ENCODE measurements at regions not wholly inside any gene's neighbourhood (a gene's known extent, or its start where the extent isn't known, plus 50 kb on each side); places are given as distances from the start of the nearest gene placed in this dataset.
A peak's percentile ranks its signal among the peaks of the same experiment; 100 is the strongest.

DNA sequence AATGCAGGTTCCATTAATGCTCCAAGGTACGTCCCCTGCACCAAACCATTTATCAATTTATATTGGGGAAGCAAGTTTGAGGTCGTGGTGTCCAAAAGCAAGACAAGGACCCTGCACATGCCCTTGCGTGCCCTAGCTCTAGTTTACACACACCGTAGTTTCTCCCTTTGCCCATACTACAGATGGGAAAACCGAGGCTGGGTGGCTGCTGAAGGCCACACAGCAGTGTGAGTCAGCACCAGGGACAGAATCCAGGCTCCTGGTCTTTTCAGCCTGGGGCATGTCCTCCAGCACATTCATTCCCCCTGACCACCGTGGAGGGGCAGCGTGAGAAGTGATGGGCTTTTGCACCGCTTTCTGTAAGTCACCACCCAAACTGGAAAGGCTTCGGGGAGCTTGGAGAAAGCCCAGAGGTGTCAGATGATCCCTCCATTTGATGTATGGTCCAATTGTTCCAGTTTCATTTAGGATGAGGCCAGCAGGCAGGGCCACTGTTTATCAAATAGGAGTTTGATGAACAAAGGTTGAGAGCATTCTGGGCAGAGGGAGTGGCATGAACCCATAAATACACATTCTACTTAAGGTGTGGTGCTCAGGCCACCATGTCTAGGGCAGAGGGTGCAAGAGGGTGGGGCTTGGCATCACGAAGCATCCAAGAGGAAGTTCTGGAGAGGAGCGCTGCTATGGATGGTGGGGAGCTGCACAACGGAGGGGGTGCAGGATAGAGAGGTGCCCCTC lies 274.1 kb downstream of the HAUS1 start:
- DNase-seq (ENCODE audit: low read depth) = no peak

DNA sequence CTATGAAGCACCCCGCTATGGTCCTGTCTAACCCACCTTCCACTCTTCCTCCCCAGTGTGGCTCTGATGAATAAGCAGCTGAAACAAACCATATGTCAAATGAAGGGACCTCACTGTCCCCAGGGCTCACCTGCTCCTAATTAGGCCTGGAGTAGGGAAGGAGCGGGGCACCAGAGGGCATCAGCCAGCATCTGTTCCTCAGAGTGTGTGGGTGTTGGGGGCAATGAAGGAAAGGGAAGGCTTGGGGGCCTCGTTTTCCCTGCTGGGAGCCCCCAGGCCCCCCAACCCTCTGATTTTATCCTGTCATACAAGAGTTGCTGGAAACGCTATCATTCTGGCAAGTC lies 274.7 kb downstream of the HAUS1 start:
- no peak for DNase-seq (ENCODE audit: low read depth)

GRCh38 chr18:46379323-46379950 lies 275.3 kb downstream of the HAUS1 start:
- no peak for DNase-seq (ENCODE audit: low read depth)

- no peak for DNase-seq (ENCODE audit: low read depth)
Measured at GRCh38 chr18:46385124-46385523, 271.9 kb downstream of the LOXHD1 start.

DNA sequence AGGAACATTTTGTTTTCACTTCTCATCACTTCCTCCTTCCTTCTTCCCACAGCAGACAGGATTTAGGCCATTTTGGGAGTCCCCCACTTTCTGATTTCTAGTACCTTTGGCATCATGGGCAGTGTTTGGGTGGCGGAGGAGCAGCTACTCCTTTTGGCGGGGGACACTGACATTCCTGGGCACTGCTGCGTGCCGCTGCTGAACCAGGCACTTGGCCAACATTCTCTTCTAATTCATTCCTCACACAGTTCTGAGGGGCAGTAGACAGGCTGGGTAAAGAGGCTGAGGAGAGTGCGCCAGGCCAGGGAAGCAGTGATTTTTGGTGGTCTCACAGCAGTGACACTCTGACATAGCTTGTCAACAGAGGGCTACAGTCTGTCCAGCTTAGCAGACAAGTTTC lies 270.2 kb downstream of the LOXHD1 start:
- no peak for DNase-seq (ENCODE audit: low read depth)

DNA sequence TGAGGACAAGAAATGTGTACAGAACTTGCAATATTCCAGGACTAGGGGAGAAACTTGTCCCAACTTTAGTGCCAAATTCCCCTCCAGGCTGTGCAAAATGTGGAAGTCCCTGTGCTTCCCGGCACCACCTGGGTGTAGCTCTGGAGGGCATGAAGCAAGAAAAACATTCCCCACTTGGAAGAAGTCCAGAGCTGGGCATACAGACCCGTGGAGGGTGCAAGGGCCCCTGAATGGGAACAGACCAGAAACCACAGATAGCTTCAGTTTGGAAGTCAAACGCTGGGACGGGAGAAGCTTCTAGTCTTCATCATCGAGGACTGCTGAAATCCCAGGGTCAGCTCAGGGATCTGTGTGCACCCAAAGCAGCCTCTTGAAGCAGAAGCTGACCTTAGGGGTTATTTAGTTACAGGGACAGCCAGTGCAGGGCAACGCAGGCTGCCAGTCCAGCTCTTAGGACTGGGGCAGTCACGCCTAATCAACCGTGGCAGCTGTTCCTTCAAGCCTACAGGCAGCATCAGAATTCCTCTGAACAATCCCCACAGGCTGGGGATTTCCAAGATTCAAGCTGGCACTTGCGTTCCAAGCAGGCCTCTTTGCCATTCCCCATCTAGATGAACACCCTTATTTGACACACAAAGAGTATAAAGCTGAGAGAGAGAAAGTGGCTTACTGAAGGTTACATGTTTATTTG lies 269.4 kb downstream of the LOXHD1 start:
- DNase-seq (ENCODE audit: low read depth) = no peak

DNA sequence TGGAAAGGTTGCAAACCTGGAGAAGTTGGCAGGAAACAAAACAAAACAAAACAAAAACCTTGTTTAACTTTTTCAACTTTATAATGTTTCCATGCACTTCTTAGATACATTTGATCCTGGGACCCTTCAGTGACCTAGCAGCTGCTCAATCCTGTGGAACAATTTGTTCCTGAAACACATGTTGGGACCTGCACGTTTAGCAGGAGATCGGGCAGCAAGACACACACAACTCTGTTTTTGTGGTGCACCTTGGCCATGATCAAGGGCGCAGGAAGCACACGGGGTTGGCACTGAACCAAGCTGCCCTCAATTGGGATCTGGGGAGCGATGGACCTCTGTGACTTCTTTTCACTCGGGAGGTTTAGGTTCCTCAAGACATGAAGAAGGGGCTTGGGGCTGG lies 268.7 kb downstream of the LOXHD1 start:
- no peak for DNase-seq (ENCODE audit: low read depth)

DNA sequence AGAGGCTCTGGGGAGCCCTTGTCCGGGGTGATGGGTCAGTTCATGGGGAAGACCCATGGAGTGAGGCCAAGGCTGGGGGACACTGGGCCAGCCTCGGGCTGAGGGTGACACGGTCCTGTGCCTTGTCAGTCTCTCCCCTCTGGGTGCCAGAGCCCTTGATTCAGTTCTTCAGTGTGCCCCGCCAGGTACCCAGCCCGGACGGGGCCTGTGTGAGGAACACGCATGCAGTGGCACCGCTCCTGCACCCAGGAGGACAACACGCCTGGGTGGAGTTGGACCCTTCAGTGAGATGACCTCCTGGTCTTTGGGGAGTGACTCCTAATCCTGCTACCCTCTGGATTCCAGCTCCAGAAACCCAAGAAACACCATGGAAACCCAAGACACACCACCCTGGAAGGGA lies 264.4 kb downstream of the LOXHD1 start:
- DNase-seq (ENCODE audit: low read depth) = no peak

GRCh38 chr18:46393230-46393629 lies 263.8 kb downstream of the LOXHD1 start:
- DNase-seq (ENCODE audit: low read depth) = no peak

- DNase-seq (ENCODE audit: low read depth) = no peak
Measured at GRCh38 chr18:46393961-46394360, 263.1 kb downstream of the LOXHD1 start.

DNA sequence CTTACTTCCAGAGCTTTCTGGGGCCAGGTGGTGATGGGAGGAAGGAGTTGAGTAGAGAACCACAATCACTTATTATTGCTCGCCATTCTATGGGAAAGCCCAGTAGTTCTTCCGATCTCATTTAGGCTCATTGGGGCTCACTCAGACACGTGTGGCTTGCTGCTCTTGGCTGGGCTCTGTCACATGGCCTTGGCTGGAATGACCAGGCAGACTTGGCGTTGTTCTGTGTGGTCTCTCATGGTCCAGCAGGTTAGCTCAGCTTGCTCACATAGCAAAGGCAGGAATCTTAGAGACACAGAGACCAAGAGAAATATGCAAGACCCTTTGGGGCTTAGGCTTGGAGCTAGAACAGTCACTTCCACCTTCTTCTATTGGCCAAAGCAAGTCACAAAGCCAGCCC lies 261.2 kb downstream of the LOXHD1 start:
- no peak for DNase-seq (ENCODE audit: low read depth)

DNA sequence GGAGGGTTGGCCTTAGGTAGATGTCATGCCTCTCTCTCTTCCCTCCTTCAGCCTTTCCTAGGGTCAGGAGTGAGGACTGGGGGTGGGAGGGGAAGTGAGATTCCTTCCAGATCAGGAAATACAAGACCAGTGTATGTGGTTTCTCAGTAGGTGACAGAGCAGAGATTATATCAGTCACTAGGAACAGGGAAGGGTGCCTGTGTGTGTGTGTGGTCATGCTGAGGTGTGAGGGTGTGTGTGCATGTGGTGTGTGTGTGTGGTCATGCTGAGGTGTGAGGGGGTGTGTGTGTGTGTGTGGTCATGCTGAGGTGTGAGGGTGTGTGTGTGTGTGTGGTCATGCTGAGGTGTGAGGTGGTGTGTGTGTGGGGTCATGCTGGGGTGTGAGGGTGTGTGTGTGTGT lies 259.8 kb downstream of the LOXHD1 start:
- no peak for DNase-seq (ENCODE audit: low read depth)

- no peak for DNase-seq (ENCODE audit: low read depth)
Measured at GRCh38 chr18:46398005-46398404, 259.0 kb downstream of the LOXHD1 start.

GRCh38 chr18:46398625-46399024 lies 258.4 kb downstream of the LOXHD1 start:
- DNase-seq (ENCODE audit: low read depth) = no peak

GRCh38 chr18:46399303-46399702 lies 257.7 kb downstream of the LOXHD1 start:
- DNase-seq (ENCODE audit: low read depth) = no peak

- no peak for DNase-seq (ENCODE audit: low read depth)
Measured at GRCh38 chr18:46400449-46400848, 256.6 kb downstream of the LOXHD1 start.

DNA sequence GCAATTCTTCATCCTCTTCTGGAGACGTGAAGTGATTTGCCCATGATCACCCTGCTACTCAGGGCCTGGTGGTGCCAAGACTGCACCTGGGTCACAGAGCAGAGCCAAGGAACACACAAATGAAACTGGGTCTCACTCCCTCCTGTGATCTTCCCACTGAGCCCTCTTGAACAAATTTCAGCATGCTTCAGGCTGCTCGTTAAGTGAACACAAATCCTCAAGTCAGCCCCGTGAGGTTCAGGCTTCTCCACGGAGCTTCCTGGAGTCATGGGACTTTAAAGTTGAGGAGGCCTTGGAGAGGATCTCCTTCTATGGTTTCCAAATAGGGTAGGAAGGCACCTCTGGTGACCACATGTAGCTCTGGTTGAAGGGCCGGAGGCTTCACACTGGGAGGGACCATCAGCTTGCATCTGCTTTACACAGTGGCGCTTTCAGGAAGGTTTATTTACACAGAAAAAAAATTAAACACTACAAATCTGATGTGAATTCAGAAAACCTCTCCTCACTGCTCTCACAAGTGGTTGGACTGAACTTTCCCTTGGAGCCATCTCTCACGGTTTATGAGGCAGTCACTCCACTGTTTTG lies 255.4 kb downstream of the LOXHD1 start:
- no peak for DNase-seq (ENCODE audit: low read depth)

- DNase-seq (ENCODE audit: low read depth) = peak; percentile 40
Measured at GRCh38 chr18:46402396-46402795, 254.6 kb downstream of the LOXHD1 start.

DNA sequence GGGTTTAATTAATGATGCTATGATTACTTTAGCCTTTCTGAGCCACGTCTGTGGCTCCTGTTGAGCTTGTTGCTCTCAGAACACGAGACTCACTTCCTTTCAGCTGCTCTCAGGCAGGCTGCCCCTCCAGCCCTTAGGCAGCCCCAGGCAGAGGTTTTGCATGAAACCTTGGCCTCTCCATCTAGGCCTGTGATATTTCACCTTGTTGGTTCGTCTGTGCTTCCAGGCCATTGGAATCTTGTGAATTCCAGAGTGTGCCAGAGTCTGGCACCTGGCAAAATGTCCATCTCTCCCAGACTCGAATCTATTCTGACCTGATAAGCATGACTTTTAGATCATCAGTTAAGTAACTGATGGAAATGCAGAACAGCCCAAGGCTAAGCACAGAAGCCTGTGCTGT lies 254.1 kb downstream of the LOXHD1 start:
- DNase-seq (ENCODE audit: low read depth) = no peak

DNA sequence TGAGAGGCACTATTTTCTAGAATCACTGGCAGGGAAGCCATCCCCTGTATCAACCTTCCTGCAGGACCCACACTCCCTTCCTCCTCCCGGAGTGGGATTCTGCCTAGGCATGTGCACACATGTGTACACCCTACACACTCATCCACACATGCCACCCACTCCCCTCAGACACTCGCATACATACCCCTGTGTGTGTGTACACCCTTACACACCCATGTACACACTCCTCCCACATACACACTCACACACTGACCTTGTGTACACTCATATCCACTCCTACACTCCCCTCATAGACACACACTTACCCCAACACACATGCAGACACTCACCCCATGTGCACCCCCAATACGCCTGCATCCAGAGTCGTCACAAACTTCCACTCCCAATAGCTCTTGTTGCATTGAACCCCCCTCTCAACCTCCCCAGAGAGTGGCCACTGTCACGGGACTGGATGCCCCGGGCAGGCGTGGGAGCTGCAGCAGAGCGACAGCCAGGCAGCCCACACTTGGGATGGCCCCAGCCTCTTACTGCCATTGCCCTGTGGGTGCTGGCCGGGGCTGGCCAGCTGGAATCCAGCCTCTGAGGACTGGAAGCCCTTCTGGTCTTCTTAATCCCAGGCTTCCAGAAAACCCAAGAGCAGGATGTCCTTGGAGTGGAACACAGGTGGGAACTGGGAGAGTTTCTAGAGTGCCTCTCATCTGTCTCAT lies 251.0 kb downstream of the LOXHD1 start:
- no peak for DNase-seq (ENCODE audit: low read depth)

DNA sequence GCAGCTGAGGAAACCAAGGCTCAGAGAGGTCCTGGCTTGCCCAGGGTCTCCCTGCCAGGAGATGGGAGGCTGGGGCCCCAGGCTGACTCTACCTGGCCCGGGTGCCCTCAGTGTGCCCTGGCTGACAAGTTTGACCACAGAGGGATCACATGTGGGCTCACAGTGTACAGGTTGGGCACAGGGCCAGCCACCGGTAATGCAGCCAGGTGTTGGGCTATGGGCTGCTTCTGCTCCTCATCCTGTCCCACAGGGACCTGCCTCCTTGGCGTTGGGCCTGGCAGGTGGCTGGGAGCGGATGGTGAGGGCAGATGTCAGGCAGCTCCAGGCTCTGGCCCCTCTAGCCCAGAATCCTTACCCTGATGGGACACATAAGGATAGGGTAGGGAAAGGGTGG lies 250.5 kb downstream of the LOXHD1 start:
- DNase-seq (ENCODE audit: low read depth) = no peak

- peak; percentile 31 for DNase-seq (ENCODE audit: low read depth)
Measured at GRCh38 chr18:46407486-46408166, 249.4 kb downstream of the LOXHD1 start.
